ENCODE measurements at regions not wholly inside any gene's neighbourhood (a gene's known extent, or its start where the extent isn't known, plus 50 kb on each side); places are given as distances from the start of the nearest gene placed in this dataset. TPM values are rescaled to one million over a fixed set of nuclear protein-coding genes. Genes with fewer than 3 reads are reported as not detected.
"Not testable (repeated sequence)": the region's sequence is repeated elsewhere in the genome, so short reads cannot be mapped to it uniquely, and the experiment has no call there.

DNA sequence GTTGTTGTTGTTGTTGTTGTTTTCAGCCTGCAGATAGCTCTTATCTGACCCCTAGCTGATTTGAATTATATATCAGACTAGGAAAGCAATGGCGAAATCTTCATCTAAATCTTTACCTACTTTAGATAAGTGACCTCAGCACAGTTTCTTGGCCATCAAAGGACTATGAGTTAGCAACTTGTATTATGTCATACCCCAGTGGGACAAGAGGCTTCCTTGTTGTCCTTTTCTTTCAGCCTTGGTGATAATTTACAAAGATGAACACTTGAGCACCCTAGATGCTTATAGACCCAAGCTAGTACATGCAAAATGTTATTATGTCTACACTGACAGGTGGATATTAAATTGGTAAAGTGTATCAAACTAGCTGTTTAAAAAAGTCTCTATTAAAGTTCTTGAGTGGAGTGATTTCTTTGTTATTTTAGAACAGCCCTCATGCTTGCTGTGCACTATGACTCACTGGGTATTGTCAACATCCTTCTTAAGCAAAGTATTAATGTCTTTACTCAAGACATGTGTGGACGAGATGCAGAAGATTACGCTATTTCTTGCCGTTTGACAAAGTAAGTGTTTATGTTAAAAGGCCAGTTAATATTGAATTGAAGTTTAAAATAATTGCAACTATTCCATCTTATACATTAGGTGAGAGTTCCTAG lies 56.6 kb upstream of the ZNF519 start:
- H3K27ac ChIP-seq (ENCODE audit: low read depth, low read length); H2BK20ac ChIP-seq (ENCODE audit: low read length); H2AFZ ChIP-seq (ENCODE audit: low read length); CTCF ChIA-PET (ENCODE audit: partially characterized antibody); H3K14ac ChIP-seq (ENCODE audit: insufficient read length); FAIRE-seq; H3K4ac ChIP-seq (replicated peaks; ENCODE audit: insufficient read length, low read depth, low read length); H3K18ac ChIP-seq (ENCODE audit: extremely low read depth, low read length); H2BK5ac ChIP-seq (ENCODE audit: low read depth, low read length); H3K56ac ChIP-seq (replicated peaks; ENCODE audit: insufficient read length, low read depth, low read length); H2AK5ac ChIP-seq (ENCODE audit: low read depth, low read length); H3K4me1 ChIP-seq (replicated peaks in 1 of 4; ENCODE audit: control insufficient read depth in 3 of 4, insufficient read depth in 4 of 4, low read length in 3 of 4); H2BK12ac ChIP-seq (ENCODE audit: low read depth, low read length); H4K8ac ChIP-seq (ENCODE audit: extremely low read depth, insufficient read depth, low read length); H2BK120ac ChIP-seq (replicated peaks; ENCODE audit: low read depth, low read length); H3K9ac ChIP-seq (replicated peaks in 1 of 4; ENCODE audit: extremely low read depth in 1 of 4, low read depth in 3 of 4, low read length in 3 of 4); H3K23ac ChIP-seq (ENCODE audit: insufficient read length); H4K20me1 ChIP-seq (replicated peaks in 1 of 2; ENCODE audit: control insufficient read depth in 1 of 2, insufficient read depth in 2 of 2, low read length in 2 of 2); POLR2A ChIA-PET (ENCODE audit: partially characterized antibody); H3K27me3 ChIP-seq (replicated peaks in 1 of 4; ENCODE audit: control insufficient read depth in 3 of 4, extremely low read depth in 1 of 4, insufficient read depth in 3 of 4, low read length in 3 of 4); H3K4me2 ChIP-seq (ENCODE audit: insufficient read depth in 1 of 2, low read depth in 2 of 2, low read length in 2 of 2); H3K79me2 ChIP-seq (ENCODE audit: control insufficient read depth in 1 of 2, insufficient read depth in 2 of 2, low read length in 2 of 2); H3K23me2 ChIP-seq (ENCODE audit: low read depth, low read length); H3K4me3 ChIP-seq (ENCODE audit: extremely low read depth in 1 of 4, insufficient read depth in 2 of 4, low read depth in 3 of 4, low read length in 4 of 4); DNase-seq (ENCODE audit: low read depth in 1 of 2, low spot score in 2 of 2); H3K36me3 ChIP-seq (ENCODE audit: control insufficient read depth in 2 of 4, insufficient read depth in 4 of 4, low read length in 3 of 4); H4K5ac ChIP-seq (ENCODE audit: insufficient read length, low read depth, low read length); H3K79me1 ChIP-seq (ENCODE audit: low read depth, low read length); H4K91ac ChIP-seq (replicated peaks; ENCODE audit: insufficient read length, low read length); H2BK15ac ChIP-seq (ENCODE audit: low read length): not testable (repeated sequence)
- 67% methylated on average over 4 of the region's 4 CpGs; no CpG with 5 or more reads in 1 of the 2 experiments for WGBS, 2 experiments (ENCODE audit: extremely low coverage in 1 of 2, insufficient coverage in 1 of 2, insufficient read length in 1 of 2, insufficient replicate concordance in 2 of 2, low coverage in 1 of 2, low lambda C conversion rate in 2 of 2, missing lambda C conversion rate in 1 of 2)
- peaks cover 7 to 14% of the 10 kb centered on the region in 2 experiments; a peak in 1 of 4 replicates for H3K9me3 ChIP-seq (ENCODE audit: insufficient read depth in 2 of 2, low read depth in 1 of 2, low read length in 1 of 2)

Small RNA genes lying in the stretch of these regions (small RNA-seq; reads per million reads assigned to genes)
- gene RNU6-316P (ENCODE audit: insufficient read depth): not detected

Data from H1 (cell line).